ENCODE measurements at regions not wholly inside any gene's neighbourhood (a gene's known extent, or its start where the extent isn't known, plus 50 kb on each side); places are given as distances from the start of the nearest gene placed in this dataset.

DNA sequence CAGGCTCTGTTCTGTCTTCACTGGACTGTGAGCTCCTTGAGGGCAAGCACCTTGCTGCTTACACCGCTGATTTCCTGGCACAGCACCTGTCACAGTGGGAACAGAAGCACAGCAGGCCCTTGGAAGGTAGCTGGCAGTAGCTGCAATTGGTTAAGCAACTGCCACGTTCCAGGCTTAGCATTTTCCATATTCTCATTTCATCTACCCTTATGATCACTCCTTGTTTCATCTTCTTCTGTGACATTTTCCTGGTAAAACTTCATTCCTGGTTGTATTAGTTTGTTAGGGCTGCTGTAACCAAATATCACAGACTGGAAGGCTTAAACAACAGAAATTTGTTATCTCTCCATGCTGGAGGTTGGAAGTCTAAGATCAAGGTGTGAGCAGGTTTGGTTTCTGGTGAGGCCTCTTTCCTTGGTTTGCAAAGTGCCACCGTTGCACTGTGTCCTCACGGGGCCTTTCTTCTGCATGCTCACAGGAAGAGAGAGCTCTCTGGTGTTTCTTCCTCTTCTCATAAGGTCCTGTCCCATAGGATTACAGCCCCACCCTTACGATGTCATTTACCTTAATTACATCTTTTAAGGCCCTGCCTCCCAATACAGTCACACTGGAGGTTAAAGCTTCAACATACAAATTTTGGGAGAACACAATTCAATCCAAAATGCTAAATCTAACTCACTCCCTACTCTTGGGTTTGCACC lies 121.7 kb upstream of the CPSF6 start:
- in situ Hi-C loops (cut with MboI; ENCODE audit: low sequenced_read_pairs, unreplicated experiment), result no loop called here
- TF ChIP-seq, protein P1, sequence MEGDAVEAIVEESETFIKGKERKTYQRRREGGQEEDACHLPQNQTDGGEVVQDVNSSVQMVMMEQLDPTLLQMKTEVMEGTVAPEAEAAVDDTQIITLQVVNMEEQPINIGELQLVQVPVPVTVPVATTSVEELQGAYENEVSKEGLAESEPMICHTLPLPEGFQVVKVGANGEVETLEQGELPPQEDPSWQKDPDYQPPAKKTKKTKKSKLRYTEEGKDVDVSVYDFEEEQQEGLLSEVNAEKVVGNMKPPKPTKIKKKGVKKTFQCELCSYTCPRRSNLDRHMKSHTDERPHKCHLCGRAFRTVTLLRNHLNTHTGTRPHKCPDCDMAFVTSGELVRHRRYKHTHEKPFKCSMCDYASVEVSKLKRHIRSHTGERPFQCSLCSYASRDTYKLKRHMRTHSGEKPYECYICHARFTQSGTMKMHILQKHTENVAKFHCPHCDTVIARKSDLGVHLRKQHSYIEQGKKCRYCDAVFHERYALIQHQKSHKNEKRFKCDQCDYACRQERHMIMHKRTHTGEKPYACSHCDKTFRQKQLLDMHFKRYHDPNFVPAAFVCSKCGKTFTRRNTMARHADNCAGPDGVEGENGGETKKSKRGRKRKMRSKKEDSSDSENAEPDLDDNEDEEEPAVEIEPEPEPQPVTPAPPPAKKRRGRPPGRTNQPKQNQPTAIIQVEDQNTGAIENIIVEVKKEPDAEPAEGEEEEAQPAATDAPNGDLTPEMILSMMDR (IDR thresholded peaks at IDR 0.05; ENCODE audit: borderline replicate concordance, control extremely low read depth, extremely low read depth, insufficient read depth, missing control alignments), result no peak

GRCh38 chr12:69118516-69118915 lies 120.9 kb upstream of the CPSF6 start:
- in situ Hi-C loops (cut with MboI; ENCODE audit: low sequenced_read_pairs, unreplicated experiment), result no loop called here
- DNase-seq (ENCODE audit: low spot score), result no peak
- TF ChIP-seq, protein P1 (IDR thresholded peaks at IDR 0.05; ENCODE audit: borderline replicate concordance, control extremely low read depth, extremely low read depth, insufficient read depth, missing control alignments), result no peak

More for the DNA sequence above, 121.7 kb upstream of the CPSF6 start:
- DNase-seq (ENCODE audit: low spot score), result no peak

- TF ChIP-seq, protein P1 (IDR thresholded peaks at IDR 0.05; ENCODE audit: borderline replicate concordance, control extremely low read depth, extremely low read depth, insufficient read depth, missing control alignments), result no peak
- in situ Hi-C loops (cut with MboI; ENCODE audit: low sequenced_read_pairs, unreplicated experiment), result no loop called here
- DNase-seq (ENCODE audit: low spot score), result no peak
Observed at GRCh38 chr12:69119770-69120169, 119.6 kb upstream of the CPSF6 start.

DNA sequence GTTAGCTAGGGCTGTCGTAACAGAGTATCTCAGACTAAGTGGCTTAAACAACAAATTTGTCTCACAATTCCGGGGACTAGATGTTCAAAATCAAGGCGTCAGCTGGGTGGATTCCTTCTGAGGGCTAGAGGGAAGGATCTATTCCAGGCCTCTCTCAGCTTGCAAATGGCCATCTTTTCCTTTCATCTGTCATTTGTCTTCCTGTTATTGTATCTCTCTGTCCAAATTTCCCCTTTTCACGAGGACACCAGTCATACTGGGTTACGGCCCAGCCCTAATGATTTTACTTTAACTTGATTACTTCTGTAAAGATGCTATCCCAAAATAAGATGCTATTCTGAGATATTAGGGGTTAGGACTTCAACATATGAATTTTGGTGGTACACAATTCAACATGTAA lies 119.0 kb upstream of the CPSF6 start:
- TF ChIP-seq, protein P1 (IDR thresholded peaks at IDR 0.05; ENCODE audit: borderline replicate concordance, control extremely low read depth, extremely low read depth, insufficient read depth, missing control alignments), result no peak
- in situ Hi-C loops (cut with MboI; ENCODE audit: low sequenced_read_pairs, unreplicated experiment), result no loop called here

GRCh38 chr12:69123311-69123710 lies 116.1 kb upstream of the CPSF6 start:
- TF ChIP-seq, protein P1 (IDR thresholded peaks at IDR 0.05; ENCODE audit: borderline replicate concordance, control extremely low read depth, extremely low read depth, insufficient read depth, missing control alignments), result no peak
- no peak for DNase-seq (ENCODE audit: low spot score)
- in situ Hi-C loops (cut with MboI; ENCODE audit: low sequenced_read_pairs, unreplicated experiment), result no loop called here

More for the DNA sequence above, 119.0 kb upstream of the CPSF6 start:
- DNase-seq (ENCODE audit: low spot score), result no peak

DNA sequence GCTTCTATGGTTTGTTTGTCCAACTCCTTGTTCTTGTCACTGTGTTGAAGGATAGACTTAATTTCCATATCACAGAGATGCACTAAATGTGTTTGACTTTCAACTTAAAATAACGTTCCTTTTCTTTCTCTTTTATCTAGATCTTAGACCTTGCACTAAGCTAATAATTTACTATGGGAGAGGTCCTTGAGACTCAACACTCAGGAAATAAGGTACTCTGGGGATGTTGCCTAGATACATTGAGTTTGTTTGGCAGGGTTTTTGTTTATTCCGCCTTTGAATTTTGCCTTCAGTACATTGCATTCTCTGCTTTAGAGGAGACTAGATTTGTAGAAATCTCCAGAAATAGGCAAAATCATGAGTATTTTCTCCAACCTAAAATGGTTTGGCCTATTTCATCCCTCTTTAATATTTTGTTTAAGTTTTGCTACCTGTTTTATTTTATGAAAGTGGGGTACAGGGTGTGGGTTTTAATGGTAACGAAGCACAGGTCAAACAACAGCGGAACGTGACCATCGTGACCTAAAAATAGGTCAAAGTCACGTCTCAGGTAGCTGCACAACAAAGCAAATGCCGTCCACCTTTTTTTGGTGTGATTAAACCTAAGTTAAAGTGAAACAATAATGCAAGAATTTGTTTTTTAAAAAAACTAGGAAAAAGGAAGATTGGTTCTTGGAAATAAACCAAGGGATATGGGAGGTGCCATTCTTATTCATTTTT lies 115.3 kb upstream of the CPSF6 start:
- in situ Hi-C loops (cut with MboI; ENCODE audit: low sequenced_read_pairs, unreplicated experiment), result no loop called here
- DNase-seq (ENCODE audit: low spot score), result no peak
- TF ChIP-seq, protein P1 (IDR thresholded peaks at IDR 0.05; ENCODE audit: borderline replicate concordance, control extremely low read depth, extremely low read depth, insufficient read depth, missing control alignments), result no peak

Data from GM13976 (cell line).